ENCODE measurements at regions not wholly inside any gene's neighbourhood (a gene's known extent, or its start where the extent isn't known, plus 50 kb on each side); places are given as distances from the start of the nearest gene placed in this dataset.
A peak's percentile ranks its signal among the peaks of the same experiment; 100 is the strongest.

DNA sequence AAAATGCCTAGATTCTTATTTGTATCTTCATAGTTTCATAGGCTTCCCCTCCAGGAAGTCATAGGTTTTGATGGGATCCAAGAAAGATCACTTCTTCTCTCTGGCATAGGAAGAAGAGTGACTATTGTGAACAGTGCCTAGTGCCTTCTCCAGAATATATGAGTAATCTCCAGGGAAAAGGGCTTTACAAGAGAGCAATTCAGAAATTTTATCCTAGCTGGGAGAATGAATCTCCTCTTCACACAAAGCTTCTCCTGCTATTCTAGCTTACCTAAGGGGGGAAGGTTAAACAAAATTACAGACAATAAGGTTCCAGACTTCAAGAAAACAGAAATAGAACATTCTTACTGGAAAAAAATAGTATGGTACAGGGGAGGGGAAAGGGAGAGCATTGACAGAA is 1193.3 kb upstream of the CDH6 start:
- DNase-seq (no peak), ATAC-seq (replicated peaks) (no peak)
- H3K36me3 Mint-ChIP-seq = no peaks in the 10 kb centered on the region
- H3K4me3 Mint-ChIP-seq = no peak overlapping the region
- no peaks in the 10 kb centered on the region for H3K4me1 Mint-ChIP-seq
- H3K27me3 Mint-ChIP-seq = no peaks in the 10 kb centered on the region
- peaks cover 0 to 10% of the 10 kb centered on the region in 2 donors for H3K9me3 Mint-ChIP-seq
- no peak overlapping the region for H3K27ac Mint-ChIP-seq

GRCh38 chr5:29995154-29995553 is 1198.3 kb upstream of the CDH6 start:
- Mint-ChIP-seq H3K27me3 (no peaks in the 10 kb centered on the region), H3K4me1 (no peaks in the 10 kb centered on the region), H3K4me3 (no peak overlapping the region), H3K36me3 (no peaks in the 10 kb centered on the region), H3K27ac (no peak overlapping the region), H3K9me3 (peaks cover 0 to 1% of the 10 kb centered on the region in 2 donors)
- DNase-seq (no peak), ATAC-seq (replicated peaks) (no peak)

GRCh38 chr5:29994519-29994918 is 1199.0 kb upstream of the CDH6 start:
- Mint-ChIP-seq H3K9me3 (peaks cover 0 to 1% of the 10 kb centered on the region in 2 donors), H3K27me3 (no peaks in the 10 kb centered on the region), H3K36me3 (no peaks in the 10 kb centered on the region), H3K27ac (no peak overlapping the region), H3K4me3 (no peak overlapping the region), H3K4me1 (no peaks in the 10 kb centered on the region)
- DNase-seq = no peak
- no peak for ATAC-seq (replicated peaks)

DNA sequence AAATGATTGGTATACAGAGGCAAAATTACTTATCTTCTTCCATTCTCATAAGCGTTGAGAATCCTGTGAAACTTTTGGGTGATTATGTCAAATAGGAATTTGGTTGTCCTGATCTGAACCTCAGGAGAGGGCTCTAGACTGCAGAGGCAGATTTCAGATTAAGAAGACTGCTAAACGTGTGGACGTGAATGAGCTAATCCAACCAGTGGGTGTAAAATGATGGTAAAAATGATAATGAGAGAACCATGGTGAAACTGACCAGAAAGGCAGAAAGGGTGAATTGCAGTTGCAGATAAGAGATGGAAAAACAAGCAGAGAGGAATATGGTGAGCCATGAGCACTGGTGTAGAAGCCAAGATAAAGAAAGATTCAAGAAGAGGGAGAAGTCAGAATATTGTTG is 1200.2 kb upstream of the CDH6 start:
- no peaks in the 10 kb centered on the region for H3K27me3 Mint-ChIP-seq
- no peak for ATAC-seq (replicated peaks)
- H3K4me1 Mint-ChIP-seq = no peaks in the 10 kb centered on the region
- H3K9me3 Mint-ChIP-seq = peaks cover 0 to 2% of the 10 kb centered on the region in 2 donors
- no peak overlapping the region for H3K27ac Mint-ChIP-seq
- H3K4me3 Mint-ChIP-seq = no peak overlapping the region
- DNase-seq = no peak
- H3K36me3 Mint-ChIP-seq = no peaks in the 10 kb centered on the region

DNA sequence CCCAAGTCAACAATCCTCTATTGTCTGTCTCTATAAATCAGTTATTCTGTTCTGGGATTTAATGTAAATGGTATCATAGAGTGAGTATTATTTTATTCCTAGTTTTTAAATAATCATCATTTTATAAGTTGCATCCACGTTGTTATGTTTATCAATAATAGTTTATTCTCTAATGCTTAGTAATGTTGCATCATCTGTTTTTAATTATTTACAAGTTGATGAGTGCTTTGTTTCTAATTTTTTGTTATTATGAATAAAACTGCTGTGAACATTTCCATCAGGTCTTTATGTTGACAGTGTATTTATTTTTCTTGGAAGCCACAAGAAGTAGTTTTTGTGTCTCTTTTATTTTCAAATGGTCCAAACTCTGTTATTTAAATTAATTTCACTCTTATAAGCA is 1201.2 kb upstream of the CDH6 start:
- no peak overlapping the region for H3K27ac Mint-ChIP-seq
- DNase-seq = no peak
- ATAC-seq (replicated peaks) = no peak
- peaks cover 0 to 2% of the 10 kb centered on the region in 2 donors for H3K9me3 Mint-ChIP-seq
- H3K36me3 Mint-ChIP-seq = no peaks in the 10 kb centered on the region
- H3K4me3 Mint-ChIP-seq = no peak overlapping the region
- H3K27me3 Mint-ChIP-seq = no peaks in the 10 kb centered on the region
- no peaks in the 10 kb centered on the region for H3K4me1 Mint-ChIP-seq

GRCh38 chr5:29990681-29991080 is 1202.8 kb upstream of the CDH6 start:
- no peak for ATAC-seq (replicated peaks)
- Mint-ChIP-seq H3K27me3 (no peaks in the 10 kb centered on the region), H3K36me3 (no peaks in the 10 kb centered on the region), H3K9me3 (peaks cover 0 to 2% of the 10 kb centered on the region in 2 donors), H3K27ac (no peak overlapping the region), H3K4me3 (no peak overlapping the region), H3K4me1 (no peaks in the 10 kb centered on the region)
- DNase-seq = no peak

GRCh38 chr5:29984156-29984540 is 1209.3 kb upstream of the CDH6 start:
- H3K9me3 Mint-ChIP-seq = peaks cover 4 to 15% of the 10 kb centered on the region in 2 donors
- ATAC-seq (replicated peaks) = no peak
- no peak overlapping the region for H3K27ac Mint-ChIP-seq

GRCh38 chr5:29983528-29984155 is 1209.8 kb upstream of the CDH6 start:
- Mint-ChIP-seq H3K4me3 (no peak overlapping the region), H3K27ac (no peak overlapping the region), H3K4me1 (no peaks in the 10 kb centered on the region), H3K36me3 (no peaks in the 10 kb centered on the region), H3K9me3 (peaks cover 4 to 15% of the 10 kb centered on the region in 2 donors), H3K27me3 (no peaks in the 10 kb centered on the region)
- no peak for ATAC-seq (replicated peaks)
- no peak for DNase-seq

More at GRCh38 chr5:29984156-29984540, 1209.3 kb upstream of the CDH6 start:
- Mint-ChIP-seq H3K27me3 (no peaks in the 10 kb centered on the region), H3K4me1 (no peaks in the 10 kb centered on the region), H3K4me3 (no peak overlapping the region), H3K36me3 (no peaks in the 10 kb centered on the region)
- no peak for DNase-seq

- H3K36me3 Mint-ChIP-seq = no peaks in the 10 kb centered on the region
- H3K4me3 Mint-ChIP-seq = no peak overlapping the region
- H3K27ac Mint-ChIP-seq = no peak overlapping the region
- H3K9me3 Mint-ChIP-seq = peaks cover 4 to 15% of the 10 kb centered on the region in 2 donors
- H3K4me1 Mint-ChIP-seq = no peaks in the 10 kb centered on the region
- no peaks in the 10 kb centered on the region for H3K27me3 Mint-ChIP-seq
- no peak for ATAC-seq (replicated peaks)
- no peak for DNase-seq
These were observed 1211.0 kb upstream of the CDH6 start for GRCh38 chr5:29982457-29982856.

GRCh38 chr5:29972597-29972996 is 1220.9 kb upstream of the CDH6 start:
- DNase-seq (no peak), ATAC-seq (replicated peaks) (no peak)
- no peak overlapping the region for H3K27ac Mint-ChIP-seq
- H3K36me3 Mint-ChIP-seq = no peaks in the 10 kb centered on the region
- no peak overlapping the region for H3K4me3 Mint-ChIP-seq
- peaks cover 4 to 7% of the 10 kb centered on the region in 2 donors for H3K9me3 Mint-ChIP-seq
- H3K27me3 Mint-ChIP-seq = no peaks in the 10 kb centered on the region
- H3K4me1 Mint-ChIP-seq = no peaks in the 10 kb centered on the region

DNA sequence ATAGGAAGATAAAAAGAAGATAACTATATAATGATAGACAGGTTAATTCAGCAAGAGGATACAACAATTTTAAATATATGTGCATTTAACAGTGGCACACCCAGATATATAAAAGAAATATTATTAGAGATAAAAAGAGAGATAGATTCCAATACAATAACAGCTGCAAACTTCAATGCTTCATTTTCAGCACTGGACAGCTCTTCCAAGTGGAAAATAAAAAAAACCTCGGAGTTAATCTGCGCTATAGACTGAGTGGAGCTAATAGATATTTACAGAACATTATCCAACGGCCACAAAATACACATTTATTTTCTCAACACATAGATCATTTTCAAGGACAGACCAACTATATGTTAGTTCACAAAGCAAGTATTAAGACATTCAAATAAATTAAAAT is 1229.5 kb upstream of the CDH6 start:
- no peak overlapping the region for H3K27ac Mint-ChIP-seq
- H3K27me3 Mint-ChIP-seq = no peaks in the 10 kb centered on the region
- peaks cover 16 to 26% of the 10 kb centered on the region in 2 donors for H3K9me3 Mint-ChIP-seq
- no peak overlapping the region for H3K4me3 Mint-ChIP-seq
- DNase-seq = no peak
- no peaks in the 10 kb centered on the region for H3K36me3 Mint-ChIP-seq
- ATAC-seq (replicated peaks) = no peak
- no peaks in the 10 kb centered on the region for H3K4me1 Mint-ChIP-seq

GRCh38 chr5:29960323-29960722 is 1233.2 kb upstream of the CDH6 start:
- H3K4me1 Mint-ChIP-seq = no peaks in the 10 kb centered on the region
- peaks cover 8 to 16% of the 10 kb centered on the region in 2 donors for H3K9me3 Mint-ChIP-seq
- ATAC-seq (replicated peaks) = peak in 1 of 2 donors; percentile 7
- H3K27ac Mint-ChIP-seq = no peak overlapping the region
- no peak for DNase-seq
- H3K36me3 Mint-ChIP-seq = no peaks in the 10 kb centered on the region
- no peak overlapping the region for H3K4me3 Mint-ChIP-seq
- no peaks in the 10 kb centered on the region for H3K27me3 Mint-ChIP-seq

DNA sequence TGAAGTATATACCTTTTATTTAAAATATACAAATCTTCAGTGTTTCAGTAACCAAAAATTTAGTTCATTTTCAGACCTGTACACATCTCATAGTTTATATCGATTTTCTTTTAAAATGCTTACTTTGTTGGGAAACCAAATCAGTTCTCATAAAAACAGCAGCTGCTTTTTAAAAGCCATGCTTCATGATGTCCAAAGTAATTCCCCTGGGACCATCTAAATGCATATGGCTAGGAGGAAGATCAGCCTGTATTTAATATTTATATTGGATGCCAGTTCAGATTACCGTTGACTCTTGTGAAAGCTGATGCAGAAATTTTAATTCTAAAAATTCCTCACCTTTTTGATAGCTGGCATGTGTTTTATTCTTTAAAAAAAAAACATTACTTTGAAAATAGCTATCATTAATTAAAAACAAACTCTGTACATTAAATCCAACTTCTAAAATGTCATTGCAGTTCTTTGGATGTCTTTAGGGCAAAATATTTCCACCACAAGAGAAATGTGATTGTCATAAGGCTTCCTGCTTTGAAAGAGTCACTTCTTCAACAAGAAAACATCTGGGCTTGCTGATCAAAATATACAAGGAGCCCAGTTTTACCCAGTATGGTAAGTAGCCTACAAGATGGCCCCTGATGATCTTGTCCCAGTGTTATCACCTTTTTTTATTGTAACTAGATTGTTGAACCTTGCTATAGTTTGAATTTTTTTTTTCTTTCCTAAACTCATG is 1242.9 kb upstream of the CDH6 start:
- ATAC-seq (replicated peaks) = no peak
- DNase-seq = no peak
- no peak overlapping the region for H3K4me3 Mint-ChIP-seq
- H3K27ac Mint-ChIP-seq = no peak overlapping the region
- no peaks in the 10 kb centered on the region for H3K36me3 Mint-ChIP-seq
- H3K9me3 Mint-ChIP-seq = no peaks in the 10 kb centered on the region
- H3K27me3 Mint-ChIP-seq = no peaks in the 10 kb centered on the region
- no peaks in the 10 kb centered on the region for H3K4me1 Mint-ChIP-seq

DNA sequence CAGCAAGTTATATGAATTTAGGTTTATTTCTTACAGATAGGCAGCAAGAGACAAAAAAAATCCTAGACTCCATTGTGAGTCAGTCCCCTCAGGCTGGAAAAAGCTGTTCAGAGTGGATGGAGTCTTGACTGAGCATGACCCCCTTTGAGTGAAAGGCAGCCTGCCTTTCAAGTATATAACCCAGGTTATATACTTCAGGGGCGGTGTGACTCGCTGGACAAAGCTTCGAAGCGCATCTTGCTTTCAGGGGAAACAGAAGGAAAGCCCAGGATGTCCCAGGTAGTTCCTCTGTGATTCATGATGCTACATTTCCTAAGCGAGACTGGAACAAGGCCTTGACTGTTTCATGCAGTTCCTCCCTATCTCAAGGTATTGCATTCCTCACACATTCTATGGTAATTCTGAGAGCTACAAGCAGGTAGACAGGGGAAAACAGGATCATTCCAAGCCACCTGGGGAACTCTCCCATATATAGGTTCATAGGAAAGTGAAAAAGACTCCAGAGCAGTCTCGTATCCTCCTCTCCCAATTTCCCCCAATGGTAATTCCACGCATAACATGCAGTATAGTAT is 1244.1 kb upstream of the CDH6 start:
- DNase-seq (no peak), ATAC-seq (replicated peaks) (no peak)
- H3K27ac Mint-ChIP-seq = no peak overlapping the region
- no peaks in the 10 kb centered on the region for H3K27me3 Mint-ChIP-seq
- no peaks in the 10 kb centered on the region for H3K9me3 Mint-ChIP-seq
- no peaks in the 10 kb centered on the region for H3K4me1 Mint-ChIP-seq
- no peaks in the 10 kb centered on the region for H3K36me3 Mint-ChIP-seq
- no peak overlapping the region for H3K4me3 Mint-ChIP-seq

DNA sequence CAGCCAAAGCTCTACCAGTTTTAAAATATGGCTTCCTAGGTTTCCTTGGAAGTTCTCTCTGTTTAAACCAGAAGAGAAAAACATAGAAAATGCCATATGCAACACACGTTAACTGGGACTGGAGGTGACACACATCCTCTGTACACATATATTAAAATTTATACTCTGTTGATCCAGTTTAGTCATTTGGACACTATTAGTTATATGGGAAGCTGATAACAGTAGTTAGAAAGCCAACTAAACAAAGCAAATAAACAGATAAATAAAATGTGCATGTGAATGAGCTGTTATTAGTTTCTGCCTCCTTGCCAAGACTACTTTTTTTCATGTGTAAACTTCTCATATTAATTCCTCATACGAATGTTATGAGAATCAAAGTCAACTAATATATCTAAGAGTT is 1249.2 kb upstream of the CDH6 start:
- no peaks in the 10 kb centered on the region for H3K27me3 Mint-ChIP-seq
- H3K36me3 Mint-ChIP-seq = no peaks in the 10 kb centered on the region
- H3K27ac Mint-ChIP-seq = no peak overlapping the region
- ATAC-seq (replicated peaks) (no peak), DNase-seq (no peak)
- no peak overlapping the region for H3K4me3 Mint-ChIP-seq
- no peaks in the 10 kb centered on the region for H3K9me3 Mint-ChIP-seq
- no peaks in the 10 kb centered on the region for H3K4me1 Mint-ChIP-seq
